GM03348 (cell line): ENCODE measurements at regions not wholly inside any gene's neighbourhood (a gene's known extent, or its start where the extent isn't known, plus 50 kb on each side); places are given as distances from the start of the nearest gene placed in this dataset.
"Not testable (repeated sequence)": the region's sequence is repeated elsewhere in the genome, so short reads cannot be mapped to it uniquely, and the experiment has no call there.

Source experiments
- DNase-seq: peaks from one replicate; pipeline ENCODE4 v3.0.0; 2012; ENCODE audit warnings: low spot score

DNA sequence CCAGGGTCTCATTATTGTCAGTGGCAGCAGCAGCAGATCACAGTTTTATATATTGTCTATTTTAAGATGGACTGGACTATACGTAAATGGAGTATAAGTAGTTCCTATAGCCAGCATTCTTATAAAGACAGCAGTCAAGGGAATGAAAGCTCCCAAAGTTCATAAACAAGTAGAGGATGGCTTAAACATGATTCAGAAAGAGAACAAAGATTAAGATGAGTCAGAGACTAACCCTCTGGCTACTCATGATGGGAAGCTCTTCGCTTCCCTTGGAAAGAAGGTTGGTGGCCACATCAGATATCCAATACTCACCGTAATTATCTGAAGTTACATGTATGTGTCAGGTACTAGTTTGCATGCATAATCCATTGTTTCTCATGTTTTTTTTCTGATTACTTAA, 277.0 kb downstream of the INHBA start:
- peak; percentile 67 for DNase-seq

DNA sequence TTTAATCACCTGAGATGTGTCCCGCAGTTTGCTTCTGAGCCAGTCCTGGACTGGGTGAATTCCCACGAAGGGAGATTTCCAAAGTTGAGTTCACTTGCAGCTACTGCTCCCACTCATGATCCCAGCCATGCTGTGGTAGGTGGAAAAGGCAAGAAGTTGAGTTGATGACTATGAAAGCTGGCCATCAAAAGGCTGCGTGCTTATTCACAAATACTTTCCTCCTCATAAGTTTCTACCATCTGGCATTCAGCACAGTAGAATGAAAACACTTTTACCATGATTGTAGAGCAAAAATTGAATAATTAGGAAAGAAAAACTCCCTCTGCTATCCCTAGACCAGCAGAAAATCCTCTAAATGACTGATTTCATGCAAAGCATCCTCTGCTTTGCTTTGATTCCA, 281.8 kb downstream of the INHBA start:
- no peak for DNase-seq

DNA sequence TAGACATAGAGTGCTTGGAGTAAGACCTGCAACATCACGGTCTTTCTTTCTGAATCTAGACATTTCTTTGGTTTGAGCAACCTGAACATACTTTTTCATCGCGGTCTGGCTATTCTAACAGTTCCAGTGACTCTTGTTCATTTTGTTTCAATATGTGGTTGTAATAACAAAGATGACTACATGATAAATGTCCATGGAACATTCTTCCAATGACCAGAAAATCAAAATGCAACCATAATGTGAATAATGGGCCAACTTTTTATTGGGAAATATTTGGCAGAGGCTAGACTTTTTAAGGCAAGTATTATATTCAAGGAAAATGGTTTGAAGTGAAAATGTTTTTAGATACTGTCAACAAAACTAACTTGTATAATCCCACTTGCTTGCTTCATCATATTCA, 282.5 kb downstream of the INHBA start:
- peak; percentile 24 for DNase-seq

DNA sequence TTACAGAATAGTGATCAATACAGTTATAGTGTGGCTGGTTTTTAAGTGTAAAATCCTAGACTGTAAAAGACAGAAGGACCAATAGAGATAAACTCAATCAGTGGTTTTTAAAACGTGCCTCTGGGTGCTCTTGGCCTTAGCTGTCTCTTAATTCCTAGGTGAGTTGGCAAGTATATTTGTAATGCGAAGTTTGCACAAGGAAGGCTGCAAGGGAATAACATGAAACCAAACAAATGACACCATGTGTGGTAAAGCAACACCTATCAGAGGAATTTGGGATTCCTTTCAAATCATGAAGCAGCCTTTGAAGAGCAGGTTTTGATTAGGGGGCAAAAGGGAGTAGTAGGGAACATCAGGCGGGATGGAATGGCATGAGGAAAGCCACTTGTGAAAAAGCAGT, 284.6 kb downstream of the INHBA start:
- no peak for DNase-seq

DNA sequence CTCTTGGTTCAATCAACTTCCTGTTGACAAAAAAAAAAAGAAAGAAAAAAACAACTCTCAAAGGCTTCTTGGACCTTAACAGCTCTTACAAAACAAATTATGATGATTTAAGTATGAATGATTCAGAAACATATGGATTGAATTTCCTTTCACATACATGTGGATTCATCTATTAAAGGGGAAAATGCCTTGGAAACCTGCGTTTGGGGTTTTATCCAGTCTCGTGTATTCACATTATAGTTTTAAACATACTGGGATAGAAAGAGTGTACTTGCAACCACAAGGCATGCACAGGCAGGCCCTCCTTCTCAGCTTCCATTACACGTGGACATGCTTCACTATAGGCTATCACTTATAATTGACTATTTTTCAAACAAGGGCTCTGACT, 286.7 kb downstream of the INHBA start:
- peak; percentile 5 for DNase-seq

DNA sequence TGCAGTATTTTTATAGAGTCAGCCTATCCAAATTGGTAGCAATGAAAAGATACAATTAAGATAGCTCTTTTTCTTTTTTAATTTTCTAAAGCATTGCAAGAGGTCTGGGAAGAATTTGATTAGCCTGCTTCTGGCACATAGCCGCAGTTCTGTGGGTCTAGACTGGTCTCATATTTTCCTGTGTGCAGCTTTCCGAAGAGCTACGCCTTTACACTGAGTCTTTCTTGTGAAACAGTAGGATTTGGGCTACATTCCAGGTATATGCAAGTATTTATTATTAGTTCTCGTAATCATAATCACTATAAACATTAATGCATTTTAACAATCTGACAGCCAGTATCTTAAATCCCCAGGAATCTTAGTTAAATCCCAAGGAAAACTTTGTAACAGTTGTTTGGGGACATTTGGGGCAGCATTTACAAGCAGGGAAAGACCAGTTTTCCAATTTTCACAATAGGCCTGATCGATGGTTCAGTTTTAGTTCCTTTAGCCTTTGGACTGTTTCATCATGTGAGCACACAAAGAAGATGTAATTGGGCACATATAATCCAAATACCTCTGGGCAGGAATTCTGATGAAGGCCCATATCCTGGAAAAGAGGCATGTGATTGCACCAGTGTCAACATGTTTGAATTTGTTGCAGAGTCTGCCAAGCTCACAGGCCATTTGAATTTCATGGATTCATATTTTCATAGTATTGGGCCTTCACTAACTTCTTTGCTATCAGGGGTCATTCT, 287.3 kb downstream of the INHBA start:
- no peak for DNase-seq

DNA sequence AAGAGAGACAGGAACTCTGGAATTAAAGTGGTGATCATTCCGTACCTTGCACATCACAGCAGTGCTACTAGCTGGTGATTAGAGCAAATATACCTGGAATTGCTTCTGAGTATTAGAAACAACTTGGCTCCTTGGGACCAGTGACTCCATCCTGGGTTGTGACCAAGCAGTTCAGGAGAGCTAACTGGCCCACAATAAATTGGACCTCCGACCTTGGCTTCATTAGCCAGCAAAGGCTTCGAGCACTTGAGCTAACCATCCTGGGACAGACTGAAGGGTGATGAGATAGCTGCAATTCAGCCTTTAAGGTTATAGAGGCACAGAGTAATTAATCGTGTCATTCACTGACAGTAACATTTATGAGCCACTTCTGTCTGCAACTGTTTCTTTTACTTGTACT, 287.8 kb downstream of the INHBA start:
- DNase-seq = no peak

DNA sequence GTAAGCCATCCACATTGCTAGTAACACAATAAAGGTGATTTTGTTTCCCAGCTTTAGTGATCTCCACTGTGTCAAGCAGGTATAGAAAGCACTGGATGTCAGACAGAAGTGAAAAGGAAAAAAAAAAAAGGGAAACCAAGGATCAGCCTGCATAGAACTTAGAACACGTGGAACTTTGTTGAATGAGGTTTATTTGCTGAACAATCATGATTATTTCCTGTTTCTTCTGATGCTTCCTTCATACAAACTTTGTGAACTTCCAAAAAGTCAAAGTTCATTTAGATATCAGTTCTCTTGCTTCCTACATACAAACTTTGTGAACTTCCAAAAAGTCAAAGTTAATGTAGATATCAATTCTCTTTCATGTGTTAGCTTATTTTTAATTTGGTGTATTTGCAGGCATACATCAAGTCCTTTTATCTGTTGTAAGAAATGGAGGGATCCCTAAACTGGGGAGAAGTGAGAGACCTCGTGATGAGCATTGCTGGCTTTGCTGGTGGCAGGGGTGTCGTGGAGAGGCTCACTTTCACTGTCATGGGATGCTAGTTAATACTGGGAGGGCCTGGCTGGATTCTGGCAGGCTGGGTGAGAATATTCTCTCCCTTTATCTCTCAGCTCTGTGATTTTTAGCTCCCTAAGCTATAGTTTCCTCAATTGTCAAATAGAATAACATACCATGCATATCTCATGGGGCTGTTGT, 298.4 kb downstream of the INHBA start:
- no peak for DNase-seq

DNA sequence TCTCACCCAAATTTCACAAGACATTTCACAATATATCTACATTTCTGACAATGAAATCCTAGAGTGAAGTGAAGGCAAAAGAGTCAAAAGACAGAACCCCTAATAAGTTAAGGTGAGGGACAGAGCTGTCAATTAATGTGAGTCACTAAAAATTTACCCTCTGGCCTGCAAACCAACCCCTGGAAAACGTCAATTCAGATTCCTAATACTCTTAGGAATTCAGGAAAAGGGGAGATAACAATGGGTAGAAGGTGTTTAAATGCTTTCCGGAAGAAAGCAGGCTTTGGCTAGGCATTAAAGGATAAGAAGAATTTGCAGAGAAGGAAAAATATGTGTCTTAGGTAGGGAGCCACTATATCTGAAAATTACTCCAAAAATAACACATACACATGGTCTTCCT, 299.6 kb downstream of the INHBA start:
- DNase-seq = no peak

DNA sequence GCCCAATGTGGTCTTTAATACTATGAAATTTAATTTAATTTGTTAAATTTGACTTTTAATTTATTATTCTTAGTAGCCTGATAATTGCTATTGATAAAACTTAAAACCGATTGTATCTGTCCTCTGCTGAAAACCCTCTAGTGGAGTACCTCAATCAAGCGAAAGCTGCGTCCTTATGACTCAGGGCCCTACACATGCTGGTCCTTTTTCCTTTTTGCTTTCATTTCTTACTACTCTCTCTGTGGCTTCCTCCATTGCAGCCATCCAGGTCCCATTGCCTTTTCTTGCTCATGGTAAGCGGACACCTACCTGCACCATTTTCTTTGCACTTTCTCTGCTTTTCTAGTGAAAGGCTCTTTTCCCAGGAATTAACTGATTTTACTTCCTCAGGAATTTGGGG, 301.1 kb downstream of the INHBA start:
- DNase-seq = no peak

DNA sequence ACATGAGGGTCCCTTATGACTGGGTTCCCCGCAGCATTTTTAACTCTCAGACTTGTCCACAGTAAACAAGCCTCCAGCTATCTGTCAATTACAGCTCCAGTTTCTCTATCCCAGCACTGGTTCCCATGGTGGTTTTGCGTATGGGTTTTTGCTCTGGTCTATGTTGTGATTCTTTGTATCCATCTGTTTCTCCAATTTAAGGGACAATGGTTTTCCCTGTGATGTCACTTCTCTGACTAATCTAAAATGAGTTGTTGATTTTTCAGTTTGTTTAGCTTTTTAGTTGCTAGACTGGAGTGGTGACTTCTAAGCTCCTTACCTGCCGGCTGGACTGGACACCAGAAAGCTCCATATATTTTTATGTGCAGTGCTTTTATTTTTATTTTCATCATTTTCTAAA, 303.7 kb downstream of the INHBA start:
- DNase-seq = no peak

DNA sequence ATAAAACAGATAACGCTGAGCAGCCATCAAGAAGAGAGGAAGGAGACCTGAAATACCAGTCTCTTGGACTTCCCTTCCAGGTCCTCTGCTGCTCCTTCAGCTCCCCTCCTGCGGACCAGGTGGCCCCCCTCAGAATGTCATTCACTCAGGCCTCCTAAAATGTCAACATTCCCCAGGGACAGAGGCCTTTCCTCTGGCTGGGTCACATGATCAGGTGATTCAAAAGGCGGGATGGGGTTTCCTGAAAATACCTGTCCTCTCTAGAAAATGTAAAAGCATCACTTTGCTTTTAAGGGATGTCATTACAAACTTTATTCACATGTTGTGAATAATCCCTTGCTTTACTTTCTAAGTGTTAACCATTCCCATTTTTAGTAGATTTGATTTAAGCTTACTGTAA, 311.1 kb downstream of the INHBA start:
- no peak for DNase-seq

DNA sequence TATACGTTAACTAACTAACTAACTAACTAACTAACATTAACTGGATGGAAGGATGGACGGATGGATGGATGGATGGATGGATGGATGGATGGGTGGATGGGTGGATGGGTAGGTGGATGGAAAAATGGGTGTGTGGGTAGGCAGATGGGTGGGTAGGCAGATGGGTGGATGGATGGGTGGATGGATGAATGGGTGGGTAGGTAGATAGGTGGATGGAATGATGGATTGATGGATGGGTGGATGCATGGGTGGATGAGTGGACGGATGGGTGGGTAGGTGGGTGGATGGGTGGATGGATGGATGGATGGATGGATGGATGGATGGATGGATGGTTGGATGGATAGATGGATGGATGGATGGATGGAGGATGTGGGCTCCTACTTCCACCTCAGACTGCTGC, 314.0 kb downstream of the INHBA start:
- not testable (repeated sequence) for DNase-seq

DNA sequence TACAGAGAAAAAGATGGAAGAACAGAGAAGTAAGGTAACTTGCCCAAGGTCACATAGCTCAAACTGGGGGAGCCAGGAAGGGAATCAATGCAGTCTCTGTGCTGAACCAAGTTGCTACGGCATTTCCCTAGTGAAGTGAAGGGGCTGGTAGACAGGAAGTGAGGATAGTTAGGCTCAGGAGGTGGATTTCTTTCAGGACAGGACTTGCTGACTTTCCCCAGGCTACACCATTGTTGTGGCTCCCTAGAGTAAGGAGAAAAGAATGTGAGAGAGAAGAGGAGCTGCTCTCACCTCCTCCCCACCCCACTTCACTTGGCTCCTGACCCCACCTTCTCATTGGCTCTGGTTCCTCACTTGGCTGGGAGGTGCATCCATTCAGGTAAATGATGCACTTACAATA, 316.9 kb downstream of the INHBA start:
- no peak for DNase-seq

DNA sequence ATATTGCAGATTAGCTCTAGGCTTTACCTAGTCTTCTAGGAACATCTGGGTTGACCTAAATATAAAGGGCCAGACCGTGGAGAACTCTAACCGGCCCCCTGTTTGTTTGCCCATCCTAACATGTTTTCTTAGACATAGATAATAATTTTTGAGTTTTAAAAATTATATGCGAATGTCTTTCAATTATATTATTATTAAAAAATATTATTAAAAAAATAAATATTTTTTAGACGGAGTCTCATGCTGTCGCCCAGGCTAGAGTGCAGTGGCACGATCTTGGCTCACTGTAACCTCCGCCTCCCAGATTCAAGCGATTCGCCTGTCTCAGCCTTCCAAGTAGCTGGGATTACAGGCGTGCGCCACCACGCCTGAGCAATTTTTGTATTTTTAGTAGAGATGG, 318.5 kb downstream of the INHBA start:
- no peak for DNase-seq

DNA sequence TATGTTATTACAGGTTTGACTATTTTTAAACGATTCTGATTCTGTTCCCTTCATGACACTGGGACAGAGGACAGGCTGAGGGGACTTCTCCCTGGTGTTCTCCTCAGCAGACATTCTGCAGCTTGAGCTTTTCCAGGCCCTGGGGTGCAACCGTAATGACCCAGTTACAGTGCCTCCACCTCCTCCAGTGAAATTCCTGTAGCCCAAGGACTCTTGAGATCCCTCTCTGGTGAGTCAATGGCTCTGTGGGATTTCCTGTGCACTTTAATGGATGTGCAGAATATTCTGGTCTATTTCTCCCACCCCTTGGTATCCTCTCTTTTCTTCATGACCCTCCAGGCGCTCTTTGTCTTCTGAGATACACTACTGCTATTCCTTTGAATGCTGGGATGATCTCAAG, 319.3 kb downstream of the INHBA start:
- no peak for DNase-seq

DNA sequence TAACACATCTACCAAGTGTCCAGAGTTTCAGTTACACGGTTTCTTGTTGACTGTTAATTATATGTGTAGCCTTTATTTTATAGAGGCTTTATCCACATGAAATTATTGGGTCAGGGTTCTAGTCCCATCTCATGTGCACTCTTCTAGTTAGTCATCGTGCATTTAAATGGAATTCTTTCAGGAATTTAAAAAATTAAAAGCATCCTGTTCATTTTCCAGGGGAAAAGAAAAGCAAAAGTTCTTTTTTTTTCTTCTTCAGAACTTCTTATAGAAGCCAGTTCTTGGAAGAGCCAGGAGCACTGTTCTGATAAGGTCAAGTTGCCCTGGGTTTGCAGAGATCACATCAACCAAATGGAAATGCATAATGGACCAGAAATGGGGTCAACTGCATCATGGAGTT, 324.7 kb downstream of the INHBA start:
- DNase-seq = no peak

DNA sequence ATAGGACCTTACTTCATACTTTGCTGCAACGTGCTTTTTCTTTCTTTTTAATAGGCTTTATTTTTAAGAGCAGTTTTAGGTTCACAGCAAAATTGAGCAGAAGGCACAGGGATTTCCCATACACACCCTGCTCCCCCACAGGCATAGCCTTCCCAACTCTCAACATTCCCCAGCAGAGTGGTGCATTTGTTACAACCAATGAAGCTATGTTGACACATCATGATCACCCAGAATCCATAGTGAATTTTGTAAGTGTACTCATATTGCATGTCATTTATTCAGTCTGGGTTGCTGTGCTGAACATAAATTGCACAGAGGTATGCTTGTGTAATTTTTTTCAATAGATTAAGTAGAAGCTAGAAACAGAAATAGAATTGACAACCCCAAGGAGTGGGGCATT, 327.3 kb downstream of the INHBA start:
- DNase-seq = no peak

DNA sequence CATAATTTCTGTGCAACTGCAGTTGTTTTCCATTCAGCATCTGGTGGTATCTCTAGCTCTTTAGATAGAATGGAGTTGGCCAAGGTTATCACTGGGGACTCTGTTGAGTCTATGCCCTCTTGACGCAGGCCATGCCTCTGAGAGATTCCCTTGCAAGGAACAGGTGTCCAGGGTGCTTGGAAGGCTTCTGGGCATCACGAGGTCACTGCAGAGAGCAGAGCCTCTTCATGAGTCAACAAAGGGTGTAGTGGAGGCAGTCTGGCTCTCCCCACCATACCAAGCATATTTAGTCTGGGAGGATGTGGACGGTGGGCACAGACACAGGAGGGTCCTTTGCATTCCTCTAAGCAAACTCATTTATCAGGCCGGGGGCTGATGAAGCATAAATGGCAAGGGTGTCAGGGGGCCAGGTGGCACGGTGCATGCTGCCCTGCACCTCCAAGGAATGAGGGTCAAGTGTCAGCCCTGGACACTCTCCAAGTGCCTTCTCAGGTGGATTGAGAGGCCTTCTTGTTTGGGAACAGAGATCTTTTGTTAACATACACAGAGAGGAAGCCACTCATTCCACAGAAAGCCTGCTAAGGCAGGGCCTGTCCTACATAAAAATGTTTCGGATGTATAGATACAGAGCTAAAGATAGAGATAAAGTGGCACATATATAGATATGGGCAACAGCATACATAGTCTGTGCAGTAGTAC, 328.6 kb downstream of the INHBA start:
- DNase-seq = no peak

DNA sequence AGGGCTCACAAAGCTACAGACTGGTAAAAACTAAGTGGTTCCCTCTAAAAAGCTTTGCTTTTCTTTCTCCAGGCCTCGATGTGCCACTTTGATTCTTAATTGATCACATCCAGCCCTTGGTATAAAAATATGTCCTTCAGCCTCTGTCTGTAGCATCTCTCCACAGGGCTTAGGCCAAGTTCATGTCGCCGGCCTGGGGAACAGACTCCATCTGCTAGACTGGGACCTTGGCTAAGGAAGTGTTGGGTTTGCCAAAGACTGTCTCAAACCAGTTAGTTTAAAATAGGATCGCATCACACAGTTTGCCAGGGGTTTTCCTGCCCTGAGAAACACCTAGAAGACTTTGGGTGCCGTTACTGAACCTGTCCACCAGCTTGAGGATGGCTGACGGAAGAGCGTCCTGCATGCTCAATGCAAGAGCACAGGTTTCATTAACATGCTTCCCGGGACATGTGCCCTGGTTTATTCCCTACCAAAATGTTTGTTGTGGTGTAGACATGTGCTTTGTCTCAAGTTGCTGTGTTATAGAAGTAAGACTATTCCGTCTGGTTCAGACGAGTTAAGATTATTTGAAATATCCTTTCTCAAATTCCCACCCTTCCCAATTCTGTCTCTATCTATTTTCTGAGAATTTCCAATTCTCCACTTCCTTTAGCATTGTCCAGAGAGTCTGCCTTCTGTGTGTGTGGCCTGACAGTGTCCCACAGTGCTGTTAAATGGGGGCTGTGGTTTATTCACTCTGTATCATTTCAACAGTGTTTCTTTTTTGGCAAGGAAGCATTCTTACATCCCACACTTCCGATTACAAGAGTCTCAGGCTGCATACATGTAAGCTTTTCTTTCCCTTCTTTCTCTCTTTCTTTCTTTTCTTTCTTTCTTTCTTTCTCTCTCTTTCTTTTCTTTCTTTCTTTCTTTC, 334.7 kb downstream of the INHBA start:
- peak; percentile 25 for DNase-seq

DNA sequence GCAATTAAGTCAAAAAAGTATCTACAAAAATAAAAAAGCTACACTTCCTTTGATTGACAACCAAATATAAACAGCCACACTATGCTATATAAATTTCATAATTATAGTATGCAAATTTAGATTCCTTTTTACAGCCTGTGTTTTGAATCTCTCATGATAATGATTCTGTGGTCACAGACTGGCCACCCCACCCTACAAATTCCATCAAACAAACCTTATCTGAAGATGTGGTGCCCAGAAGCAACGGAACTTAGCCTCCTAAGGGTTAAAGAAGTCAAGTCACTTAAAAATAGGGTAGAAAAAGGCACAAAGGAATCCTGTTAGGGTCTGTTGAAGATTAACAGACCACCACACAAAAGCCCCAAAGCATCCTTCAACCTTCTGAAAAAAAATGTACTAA, 351.8 kb downstream of the INHBA start:
- no peak for DNase-seq

DNA sequence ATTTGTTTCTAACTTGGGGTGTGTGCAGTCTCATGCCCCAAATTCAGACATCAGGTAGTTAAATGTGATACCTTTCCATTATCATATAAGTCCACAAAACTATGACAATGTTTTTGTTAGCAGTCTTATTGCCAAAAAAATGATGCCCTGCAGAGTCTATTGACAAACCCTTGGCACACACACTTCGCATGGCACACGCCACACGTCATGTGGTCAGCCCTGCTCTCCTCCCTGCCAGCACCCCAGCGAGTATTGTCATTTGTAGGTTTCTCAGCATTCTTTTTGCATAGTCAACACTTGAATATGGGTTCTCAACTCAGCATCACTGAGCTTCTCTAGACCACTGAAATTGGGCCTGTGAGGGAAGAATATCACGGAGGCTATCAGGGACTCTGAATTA, 356.0 kb downstream of the INHBA start:
- no peak for DNase-seq
